Effector CD8-positive, alpha-beta T cell (primary cell): ENCODE measurements at regions not wholly inside any gene's neighbourhood (a gene's known extent, or its start where the extent isn't known, plus 50 kb on each side); places are given as distances from the start of the nearest gene placed in this dataset.
"Not testable (repeated sequence)": the region's sequence is repeated elsewhere in the genome, so short reads cannot be mapped to it uniquely, and the experiment has no call there.

Experiments
- DNase-seq: peaks from one replicate; lab custom pipeline; 2025; lab: John Stamatoyannopoulos, UW

GRCh38 chr1:223991297-223991857 is 122.5 kb upstream of the FBXO28 start:
- DNase-seq, result not testable (repeated sequence)

GRCh38 chr1:223961985-223962384 is 116.2 kb upstream of the TP53BP2 start:
- DNase-seq, result not testable (repeated sequence)

GRCh38 chr1:223952801-223953200 is 107.1 kb upstream of the TP53BP2 start:
- DNase-seq, result not testable (repeated sequence)

DNA sequence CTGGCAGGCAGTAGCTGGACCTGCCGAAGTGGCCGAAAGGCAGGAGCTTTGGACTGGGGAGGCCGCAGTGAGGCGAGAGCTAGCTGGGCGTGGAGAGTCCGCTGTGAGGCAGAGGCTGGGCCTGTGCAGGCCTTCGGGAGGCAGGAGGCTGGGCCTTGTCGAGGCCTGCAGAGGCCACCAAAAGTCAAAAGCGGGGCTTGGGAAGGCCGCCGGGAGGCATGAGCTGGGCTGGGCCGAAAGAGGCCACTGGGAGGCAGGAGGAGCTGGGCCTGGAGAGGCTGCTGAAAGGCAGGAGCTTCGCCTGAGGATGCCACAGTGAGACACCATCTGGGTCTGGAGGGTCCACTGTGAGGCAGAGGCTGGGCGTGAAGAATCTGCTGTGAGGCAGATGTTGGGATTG is 105.8 kb upstream of the TP53BP2 start:
- DNase-seq, result not testable (repeated sequence)

DNA sequence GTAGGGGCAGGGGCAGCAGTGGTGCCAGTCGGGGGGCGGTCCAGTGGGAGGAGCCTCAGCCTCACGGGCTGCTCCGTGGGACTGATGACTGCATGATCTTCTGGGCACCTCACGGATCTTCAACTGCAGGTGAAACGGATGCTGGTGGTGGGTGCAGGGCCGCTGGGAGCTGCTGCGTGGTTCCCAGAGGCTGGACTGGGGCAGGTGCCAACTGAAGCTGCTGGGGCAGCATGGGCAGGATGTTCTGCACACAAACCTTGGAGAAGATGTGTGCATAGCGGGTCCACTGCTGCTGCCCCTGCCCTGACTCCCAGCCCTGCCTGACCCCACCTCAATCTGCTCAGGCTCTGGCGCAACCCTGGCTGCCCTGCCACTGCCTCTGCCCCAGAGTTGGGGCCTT is 104.2 kb upstream of the TP53BP2 start:
- DNase-seq, result not testable (repeated sequence)

GRCh38 chr1:223948041-223948440 is 102.3 kb upstream of the TP53BP2 start:
- not testable (repeated sequence) for DNase-seq

GRCh38 chr1:223936592-223936991 is 90.8 kb upstream of the TP53BP2 start:
- DNase-seq, result not testable (repeated sequence)

GRCh38 chr1:223931476-223931875 is 85.7 kb upstream of the TP53BP2 start:
- DNase-seq, result not testable (repeated sequence)

DNA sequence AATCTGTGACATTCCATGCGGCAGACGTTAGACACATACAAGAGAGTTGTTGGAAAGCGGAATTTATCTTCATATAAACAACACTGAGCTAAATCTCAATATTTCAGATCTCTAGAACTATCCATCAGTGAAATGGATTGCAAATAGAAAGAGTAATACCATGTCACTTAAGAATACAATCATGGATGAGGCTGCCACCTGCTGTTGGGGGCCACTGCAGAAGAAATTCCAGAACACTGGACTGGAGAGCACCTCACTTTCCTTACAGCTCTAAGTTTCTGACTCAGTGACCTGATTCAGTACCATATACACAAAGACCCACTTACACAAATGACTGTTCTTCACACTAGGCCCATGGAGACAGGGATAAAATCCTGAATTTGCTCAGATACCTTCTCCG is 75.1 kb upstream of the TP53BP2 start:
- DNase-seq, result not testable (repeated sequence)

GRCh38 chr1:223915476-223915875 is 69.7 kb upstream of the TP53BP2 start:
- not testable (repeated sequence) for DNase-seq

DNA sequence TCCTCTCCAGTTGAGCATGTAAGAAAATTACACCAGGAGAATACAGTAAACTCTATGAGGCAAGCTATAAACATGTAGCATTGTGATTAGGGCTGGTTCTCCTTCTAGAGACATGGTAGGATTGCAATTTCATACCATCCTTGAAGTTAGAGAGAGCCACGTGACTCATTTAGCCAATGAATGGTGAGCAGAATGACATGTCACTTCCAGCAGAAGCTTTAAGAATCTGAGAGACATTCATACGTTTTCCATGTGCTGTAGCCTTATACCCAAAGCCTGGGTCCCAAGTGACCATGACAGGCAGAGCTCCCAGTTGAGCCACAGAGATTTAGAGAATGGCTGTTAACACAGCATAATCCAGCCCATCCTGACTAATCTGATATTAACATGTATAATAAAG is 68.0 kb upstream of the TP53BP2 start:
- not testable (repeated sequence) for DNase-seq

DNA sequence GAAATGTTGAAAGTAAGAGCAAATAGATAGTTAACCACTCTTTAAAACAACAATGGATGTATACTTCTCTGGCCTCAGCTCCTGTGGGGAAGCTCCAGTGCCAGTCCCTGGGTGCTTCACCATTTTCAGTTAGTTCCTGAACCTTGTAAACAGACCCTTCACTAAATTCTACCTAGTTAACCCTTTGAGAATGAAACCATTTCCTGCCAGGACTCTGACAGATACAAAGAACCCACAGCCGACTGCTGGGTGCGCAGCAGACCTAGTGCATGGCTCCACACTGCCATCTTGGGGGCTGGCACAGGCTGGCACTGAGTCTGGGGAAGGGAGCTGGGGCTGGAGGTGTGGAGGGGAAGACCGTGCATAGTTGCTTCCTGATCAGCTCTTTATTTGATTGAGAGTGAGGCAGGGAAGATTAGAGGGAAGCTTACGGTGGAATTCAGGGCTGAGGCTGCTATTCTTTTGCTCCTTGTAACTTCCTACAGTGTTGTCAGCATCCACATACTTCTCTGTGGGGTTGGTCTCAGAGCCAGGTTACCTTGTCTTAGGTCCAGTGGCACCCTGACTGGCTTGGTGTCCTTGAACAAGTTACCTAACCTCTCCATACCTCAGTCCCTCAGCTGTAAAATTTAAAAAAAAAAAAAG is 62.3 kb upstream of the TP53BP2 start:
- not testable (repeated sequence) for DNase-seq

DNA sequence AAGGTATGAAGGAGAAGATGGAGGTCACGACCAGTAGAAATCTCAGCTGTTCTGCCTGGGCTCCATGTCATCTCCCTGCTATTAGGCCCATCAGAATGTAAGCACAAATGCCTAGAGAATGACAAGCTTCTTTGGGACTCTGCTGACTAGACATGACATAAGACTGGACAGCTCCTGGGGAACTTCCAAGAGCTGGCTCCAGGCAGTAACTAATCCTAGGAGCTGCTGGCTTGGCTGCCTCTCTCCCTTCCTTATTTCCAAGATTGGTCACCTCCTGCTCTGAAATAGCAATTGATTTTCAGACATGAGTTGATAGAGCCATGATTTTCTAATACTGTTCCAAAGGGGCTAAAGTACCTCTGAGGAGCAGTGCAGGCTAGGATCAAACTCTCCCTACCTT is 57.5 kb upstream of the TP53BP2 start:
- not testable (repeated sequence) for DNase-seq

- not testable (repeated sequence) for DNase-seq
Observed at GRCh38 chr1:223899775-223900174, 54.0 kb upstream of the TP53BP2 start.

- DNase-seq, result not testable (repeated sequence)
Observed at GRCh38 chr1:223897097-223897496, 51.4 kb upstream of the TP53BP2 start.

DNA sequence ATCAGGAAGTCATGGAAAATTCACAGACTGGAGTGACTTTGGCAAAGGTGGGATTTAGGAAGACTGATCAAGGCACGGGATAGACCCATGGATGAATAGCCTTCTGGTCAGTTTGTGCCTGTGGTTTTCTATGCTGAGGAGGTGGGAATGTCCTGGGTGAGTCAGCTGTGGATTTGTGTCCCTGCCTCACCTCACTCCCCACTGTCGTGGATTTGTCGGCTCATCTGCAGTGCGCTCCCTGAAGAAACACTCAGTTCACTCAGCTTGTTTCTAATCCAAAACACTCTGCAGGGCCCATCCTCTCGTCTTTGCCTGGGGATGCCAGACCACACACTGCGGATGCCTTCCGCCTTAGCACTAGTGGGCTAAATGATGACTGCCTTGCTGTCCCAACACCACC is 50.2 kb upstream of the TP53BP2 start:
- not testable (repeated sequence) for DNase-seq
